ENCODE measurements at regions not wholly inside any gene's neighbourhood (a gene's known extent, or its start where the extent isn't known, plus 50 kb on each side); places are given as distances from the start of the nearest gene placed in this dataset.

GRCh38 chr3:7960601-7961000 is 541.0 kb upstream of the LMCD1 start:
- no peak overlapping the region for H3K4me3 ChIP-seq (ENCODE audit: low read depth in 2 of 2, low read length in 2 of 2)
- POLR2A ChIA-PET, result no interaction called here
- no peak for TF ChIP-seq CTCF (IDR thresholded peaks at IDR 0.05)
- no peak for TF ChIP-seq TCF7L2 (IDR thresholded peaks at IDR 0.05; ENCODE audit: low read depth, low read length)
- no peak for TF ChIP-seq POLR2AphosphoS5 (IDR thresholded peaks at IDR 0.05; ENCODE audit: low read depth, low read length)
- no peak for TF ChIP-seq SIN3A (IDR thresholded peaks at IDR 0.05; ENCODE audit: borderline replicate concordance, insufficient read depth, low read depth, low read length)
- no peak for TF ChIP-seq REST (IDR thresholded peaks at IDR 0.05; ENCODE audit: insufficient read depth in 1 of 2, low read depth in 2 of 2, low read length in 1 of 2)
- intact Hi-C loops (cut with micrococcal nuclease; ENCODE audit: unreplicated experiment) (no loop called here), in situ Hi-C loops (cut with HindIII; ENCODE audit: low pct_unique_long_range_greater_than_20kb, low sequenced_read_pairs) (no loop called here)
- CTCF ChIA-PET, result no interaction called here
- H3K27me3 ChIP-seq (ENCODE audit: control insufficient read depth, insufficient read depth, low read length), result no peaks in the 10 kb centered on the region
- H3K9me3 ChIP-seq (ENCODE audit: control insufficient read depth, insufficient read depth, low read depth, low read length), result no peaks in the 10 kb centered on the region
- H3K27ac ChIP-seq (ENCODE audit: low read length), result no peak overlapping the region
- H3K4me1 ChIP-seq (ENCODE audit: control insufficient read depth, insufficient read depth, low read length), result no peaks in the 10 kb centered on the region
- no TSS peak for BruUV-seq (replicated peaks)
- H3K36me3 ChIP-seq (ENCODE audit: control insufficient read depth, insufficient read depth, low read length), result no peaks in the 10 kb centered on the region
- no peak for DNase-seq (ENCODE audit: low read depth, low spot score)
- no peak for ATAC-seq

- TF ChIP-seq SIN3A (IDR thresholded peaks at IDR 0.05; ENCODE audit: borderline replicate concordance, insufficient read depth, low read depth, low read length), result no peak
- no peak for TF ChIP-seq CTCF (IDR thresholded peaks at IDR 0.05)
- TF ChIP-seq REST (IDR thresholded peaks at IDR 0.05; ENCODE audit: insufficient read depth in 1 of 2, low read depth in 2 of 2, low read length in 1 of 2), result no peak
- TF ChIP-seq POLR2AphosphoS5 (IDR thresholded peaks at IDR 0.05; ENCODE audit: low read depth, low read length), result no peak
- no peak for TF ChIP-seq TCF7L2 (IDR thresholded peaks at IDR 0.05; ENCODE audit: low read depth, low read length)
- no peak for ATAC-seq
- BruUV-seq (replicated peaks), result no TSS peak
- Histone ChIP-seq H3K27me3 (ENCODE audit: control insufficient read depth, insufficient read depth, low read length) (no peaks in the 10 kb centered on the region), H3K9me3 (ENCODE audit: control insufficient read depth, insufficient read depth, low read depth, low read length) (no peaks in the 10 kb centered on the region), H3K36me3 (ENCODE audit: control insufficient read depth, insufficient read depth, low read length) (no peaks in the 10 kb centered on the region), H3K27ac (ENCODE audit: low read length) (no peak overlapping the region), H3K4me1 (ENCODE audit: control insufficient read depth, insufficient read depth, low read length) (no peaks in the 10 kb centered on the region), H3K4me3 (ENCODE audit: low read depth in 2 of 2, low read length in 2 of 2) (no peak overlapping the region)
- intact Hi-C loops (cut with micrococcal nuclease; ENCODE audit: unreplicated experiment), result no loop called here
- ChIA-PET POLR2A (no interaction called here), CTCF (no interaction called here)
- in situ Hi-C loops (cut with HindIII; ENCODE audit: low pct_unique_long_range_greater_than_20kb, low sequenced_read_pairs), result no loop called here
- DNase-seq (ENCODE audit: low read depth, low spot score), result no peak
Observed at GRCh38 chr3:7962301-7962700, 539.3 kb upstream of the LMCD1 start.
